ENCODE measurements at regions not wholly inside any gene's neighbourhood (a gene's known extent, or its start where the extent isn't known, plus 50 kb on each side); places are given as distances from the start of the nearest gene placed in this dataset.

GRCh38 chr6:105929626-105930025, 156.5 kb upstream of the PRDM1 start:
- Histone ChIP-seq H3K4me1 (ENCODE audit: control insufficient read depth, insufficient read depth, low read length) (no peaks in the 10 kb centered on the region), H3K27ac (ENCODE audit: low read length) (no peak overlapping the region), H3K27me3 (ENCODE audit: control insufficient read depth, insufficient read depth) (no peaks in the 10 kb centered on the region), H3K9me3 (ENCODE audit: control insufficient read depth, low read length) (no peaks in the 10 kb centered on the region), H3K4me3 (ENCODE audit: low read length) (no peak overlapping the region)
- 81% methylated on average over 1 of the region's 1 CpG for whole genome bisulfite sequencing
- intact Hi-C loops (cut with DNase I): no loop called here
- no peak for ATAC-seq
- DNase-seq: no peak

DNA sequence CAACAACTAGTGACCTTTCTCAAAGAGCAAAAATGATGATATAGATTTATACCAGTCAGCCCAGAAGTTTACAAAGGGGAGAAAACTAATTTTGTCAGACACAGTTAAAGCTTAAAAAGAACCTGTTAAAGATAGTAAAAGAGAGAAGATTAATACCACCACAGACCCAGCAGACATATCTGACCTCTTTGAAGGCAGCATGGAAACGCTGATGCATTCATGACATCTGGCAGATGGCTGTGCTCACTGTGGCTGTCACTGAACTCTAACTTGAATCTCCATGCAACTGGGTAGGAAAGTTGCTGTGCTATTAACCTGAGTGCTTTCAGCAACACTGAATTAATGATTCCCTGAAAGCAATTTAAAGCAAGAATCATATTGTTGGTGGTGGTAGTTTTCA, 159.8 kb upstream of the PRDM1 start:
- H3K27me3 ChIP-seq (ENCODE audit: control insufficient read depth, insufficient read depth): no peaks in the 10 kb centered on the region
- DNase-seq (no peak), ATAC-seq (no peak)
- WGBS: 45% methylated on average over 1 of the region's 1 CpG
- H3K4me1 ChIP-seq (ENCODE audit: control insufficient read depth, insufficient read depth, low read length): no peaks in the 10 kb centered on the region
- intact Hi-C loops (cut with DNase I): no loop called here
- no peak overlapping the region for H3K4me3 ChIP-seq (ENCODE audit: low read length)
- H3K9me3 ChIP-seq (ENCODE audit: control insufficient read depth, low read length): no peaks in the 10 kb centered on the region
- no peak overlapping the region for H3K27ac ChIP-seq (ENCODE audit: low read length)

DNA sequence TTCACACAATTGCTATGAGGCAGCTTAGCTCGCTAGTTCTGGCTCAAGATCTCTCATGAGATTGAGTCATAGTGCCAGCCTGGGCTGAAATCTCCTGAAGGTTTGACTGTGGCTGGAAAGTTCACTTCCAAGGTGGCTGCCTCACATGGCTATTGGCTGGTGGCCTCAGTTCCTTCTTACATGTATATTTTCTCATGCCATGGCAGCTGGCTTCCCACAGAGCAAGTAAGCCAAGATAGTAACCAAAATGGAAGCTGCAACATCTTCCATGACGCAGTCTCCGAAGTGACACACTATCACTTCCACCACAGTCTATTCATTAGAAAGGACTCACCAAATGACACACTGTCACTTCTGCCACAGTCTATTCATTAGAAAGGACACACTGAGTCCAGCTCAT, 160.4 kb upstream of the PRDM1 start:
- Histone ChIP-seq H3K4me3 (ENCODE audit: low read length) (no peak overlapping the region), H3K9me3 (ENCODE audit: control insufficient read depth, low read length) (no peaks in the 10 kb centered on the region), H3K27me3 (ENCODE audit: control insufficient read depth, insufficient read depth) (no peaks in the 10 kb centered on the region), H3K4me1 (ENCODE audit: control insufficient read depth, insufficient read depth, low read length) (no peaks in the 10 kb centered on the region), H3K27ac (ENCODE audit: low read length) (no peak overlapping the region)
- intact Hi-C loops (cut with DNase I): no loop called here
- WGBS: 91% methylated on average over 3 of the region's 3 CpGs
- ATAC-seq (no peak), DNase-seq (no peak)

DNA sequence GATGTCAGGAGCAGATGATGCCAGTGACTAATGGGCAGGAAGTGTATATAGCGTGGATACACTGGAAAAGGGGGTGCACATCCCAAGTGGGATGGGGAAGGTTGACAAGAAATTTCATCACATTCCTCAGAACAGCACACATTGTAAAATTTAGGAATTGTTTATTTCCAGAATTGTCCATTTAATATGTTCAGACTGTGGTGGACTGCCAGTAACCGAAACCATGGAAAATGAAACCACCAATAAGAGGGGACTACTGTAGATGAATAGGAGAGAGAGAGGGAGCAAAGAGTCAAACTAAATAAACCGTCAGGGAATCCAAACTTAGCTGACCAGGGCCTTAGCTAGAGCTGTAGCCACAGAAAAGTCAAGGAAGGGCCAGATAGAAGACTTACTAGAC, 164.4 kb upstream of the PRDM1 start:
- intact Hi-C loops (cut with DNase I): no loop called here
- no peaks in the 10 kb centered on the region for H3K9me3 ChIP-seq (ENCODE audit: control insufficient read depth, low read length)
- H3K27me3 ChIP-seq (ENCODE audit: control insufficient read depth, insufficient read depth): no peaks in the 10 kb centered on the region

DNA sequence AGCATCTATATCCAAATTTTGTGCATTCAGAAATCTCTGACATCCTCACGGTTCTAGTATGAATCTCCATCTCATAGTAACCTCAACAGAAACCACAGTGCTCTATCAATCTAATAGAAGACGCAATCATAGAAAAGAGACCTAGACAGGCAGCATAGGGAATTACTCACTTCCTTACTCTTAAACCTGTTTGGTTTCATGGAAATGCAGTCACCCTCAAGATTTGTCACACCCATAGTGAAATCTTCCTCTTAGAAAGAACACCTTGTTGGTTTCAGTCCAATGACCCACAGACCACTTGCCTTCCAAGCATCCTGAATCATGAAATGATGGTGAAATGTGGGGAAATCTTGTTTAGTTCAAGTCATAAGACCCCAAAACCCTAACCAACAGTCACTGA, 166.1 kb upstream of the PRDM1 start:
- DNase-seq: no peak
- H3K27ac ChIP-seq (ENCODE audit: low read length): no peak overlapping the region
- no peaks in the 10 kb centered on the region for H3K27me3 ChIP-seq (ENCODE audit: control insufficient read depth, insufficient read depth)
- H3K4me1 ChIP-seq (ENCODE audit: control insufficient read depth, insufficient read depth, low read length): no peaks in the 10 kb centered on the region
- no peak for ATAC-seq
- no peak overlapping the region for H3K4me3 ChIP-seq (ENCODE audit: low read length)
- WGBS: 89% methylated on average over 2 of the region's 2 CpGs
- no peaks in the 10 kb centered on the region for H3K9me3 ChIP-seq (ENCODE audit: control insufficient read depth, low read length)
- intact Hi-C loops (cut with DNase I): no loop called here

More for the DNA sequence above, 164.4 kb upstream of the PRDM1 start:
- ATAC-seq (no peak), DNase-seq (no peak)
- Histone ChIP-seq H3K4me3 (ENCODE audit: low read length) (no peak overlapping the region), H3K4me1 (ENCODE audit: control insufficient read depth, insufficient read depth, low read length) (no peaks in the 10 kb centered on the region), H3K27ac (ENCODE audit: low read length) (no peak overlapping the region)
- WGBS: 75% methylated on average over 3 of the region's 3 CpGs

GRCh38 chr6:105917038-105917695, 169.0 kb upstream of the PRDM1 start:
- intact Hi-C loops (cut with DNase I): no loop called here
- Histone ChIP-seq H3K4me3 (ENCODE audit: low read length) (no peak overlapping the region), H3K27me3 (ENCODE audit: control insufficient read depth, insufficient read depth) (no peaks in the 10 kb centered on the region), H3K27ac (ENCODE audit: low read length) (no peak overlapping the region), H3K9me3 (ENCODE audit: control insufficient read depth, low read length) (no peaks in the 10 kb centered on the region), H3K4me1 (ENCODE audit: control insufficient read depth, insufficient read depth, low read length) (no peaks in the 10 kb centered on the region)
- WGBS: 60% methylated on average over 2 of the region's 2 CpGs
- ATAC-seq: no peak
- no peak for DNase-seq

GRCh38 chr6:105911106-105911629, 175.0 kb upstream of the PRDM1 start:
- DNase-seq: no peak
- intact Hi-C loops (cut with DNase I): no loop called here
- H3K4me1 ChIP-seq (ENCODE audit: control insufficient read depth, insufficient read depth, low read length): peaks cover 5% of the 10 kb centered on the region
- no peak overlapping the region for H3K27ac ChIP-seq (ENCODE audit: low read length)
- no peaks in the 10 kb centered on the region for H3K9me3 ChIP-seq (ENCODE audit: control insufficient read depth, low read length)
- 78% methylated on average over 4 of the region's 4 CpGs for WGBS
- H3K27me3 ChIP-seq (ENCODE audit: control insufficient read depth, insufficient read depth): no peaks in the 10 kb centered on the region
- no peak overlapping the region for H3K4me3 ChIP-seq (ENCODE audit: low read length)
- ATAC-seq: peak in 1 of 2 donors; percentile 61

- H3K27ac ChIP-seq (ENCODE audit: low read length): no peak overlapping the region
- DNase-seq: no peak
- no peak overlapping the region for H3K4me3 ChIP-seq (ENCODE audit: low read length)
- H3K9me3 ChIP-seq (ENCODE audit: control insufficient read depth, low read length): no peaks in the 10 kb centered on the region
- no peaks in the 10 kb centered on the region for H3K27me3 ChIP-seq (ENCODE audit: control insufficient read depth, insufficient read depth)
- peak in 1 of 2 donors; percentile 51 for ATAC-seq
- WGBS: 64% methylated on average over 6 of the region's 6 CpGs
- peaks cover 5% of the 10 kb centered on the region for H3K4me1 ChIP-seq (ENCODE audit: control insufficient read depth, insufficient read depth, low read length)
- intact Hi-C loops (cut with DNase I): no loop called here
Measured at GRCh38 chr6:105909106-105909505, 177.0 kb upstream of the PRDM1 start.

GRCh38 chr6:105907991-105908390, 178.1 kb upstream of the PRDM1 start:
- DNase-seq: no peak
- no peak overlapping the region for H3K4me3 ChIP-seq (ENCODE audit: low read length)
- intact Hi-C loops (cut with DNase I): no loop called here
- peaks cover 5% of the 10 kb centered on the region for H3K4me1 ChIP-seq (ENCODE audit: control insufficient read depth, insufficient read depth, low read length)
- no peaks in the 10 kb centered on the region for H3K9me3 ChIP-seq (ENCODE audit: control insufficient read depth, low read length)
- no peak for ATAC-seq
- no peak overlapping the region for H3K27ac ChIP-seq (ENCODE audit: low read length)
- WGBS: 87% methylated on average over 5 of the region's 5 CpGs
- no peaks in the 10 kb centered on the region for H3K27me3 ChIP-seq (ENCODE audit: control insufficient read depth, insufficient read depth)

DNA sequence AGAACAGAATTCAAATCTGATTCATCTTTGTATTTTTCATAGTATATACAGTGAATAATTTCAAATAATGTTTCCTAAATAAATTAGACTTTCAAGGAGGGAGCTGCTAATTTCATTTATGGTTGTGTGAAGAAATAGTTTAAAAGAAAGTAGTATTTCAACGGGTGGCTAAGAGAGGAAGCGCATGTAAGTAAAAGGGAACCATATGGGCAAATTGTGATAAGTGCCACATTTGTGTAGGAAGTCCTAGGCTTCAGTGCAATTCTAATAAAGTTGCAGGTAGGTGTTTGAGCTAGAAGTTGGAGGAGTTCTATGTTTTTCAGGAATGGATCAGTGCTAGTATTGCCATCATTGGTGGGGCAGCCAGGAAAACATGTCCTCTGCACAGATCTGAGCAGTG, 178.8 kb upstream of the PRDM1 start:
- no peak overlapping the region for H3K4me3 ChIP-seq (ENCODE audit: low read length)
- intact Hi-C loops (cut with DNase I): no loop called here
- DNase-seq (no peak), ATAC-seq (no peak)
- H3K9me3 ChIP-seq (ENCODE audit: control insufficient read depth, low read length): no peaks in the 10 kb centered on the region
- peaks cover 5% of the 10 kb centered on the region for H3K4me1 ChIP-seq (ENCODE audit: control insufficient read depth, insufficient read depth, low read length)
- H3K27me3 ChIP-seq (ENCODE audit: control insufficient read depth, insufficient read depth): no peaks in the 10 kb centered on the region
- H3K27ac ChIP-seq (ENCODE audit: low read length): no peak overlapping the region
- 83% methylated on average over 2 of the region's 2 CpGs for WGBS

DNA sequence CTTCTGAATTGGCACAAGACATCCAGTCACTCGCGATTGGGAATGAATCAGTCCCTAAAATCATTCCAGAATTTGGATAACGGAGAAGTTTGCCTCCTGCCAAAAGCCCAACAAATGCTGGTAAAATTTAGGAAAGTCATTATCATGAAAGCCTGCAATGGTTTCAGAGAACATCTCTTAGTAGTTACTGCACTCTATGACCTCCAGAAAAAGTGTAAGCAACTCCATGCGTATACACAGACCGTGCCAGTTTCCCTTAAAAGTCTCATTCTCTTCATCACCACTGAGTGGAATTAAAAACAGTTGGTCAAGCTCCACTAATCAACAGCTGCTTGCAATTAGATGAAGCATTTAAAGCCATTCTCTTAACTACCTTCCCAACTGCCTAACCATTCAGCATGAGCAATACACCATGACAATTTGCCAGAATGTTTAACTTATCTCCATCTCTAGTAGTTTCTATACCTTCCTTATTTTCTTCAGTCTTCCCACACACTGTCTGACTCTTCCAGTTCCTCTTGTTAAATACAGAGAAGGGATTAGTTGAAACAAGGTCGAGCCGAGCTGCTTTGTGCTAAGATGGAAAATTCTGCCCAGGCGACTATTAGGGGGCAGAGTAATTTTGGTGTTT, 183.6 kb upstream of the PRDM1 start:
- Histone ChIP-seq H3K27me3 (ENCODE audit: control insufficient read depth, insufficient read depth) (no peaks in the 10 kb centered on the region), H3K27ac (ENCODE audit: low read length) (no peak overlapping the region), H3K4me1 (ENCODE audit: control insufficient read depth, insufficient read depth, low read length) (no peaks in the 10 kb centered on the region), H3K9me3 (ENCODE audit: control insufficient read depth, low read length) (no peaks in the 10 kb centered on the region), H3K4me3 (ENCODE audit: low read length) (no peak overlapping the region)
- ATAC-seq (peak in 1 of 2 donors; percentile 57), DNase-seq (no peak)
- WGBS: 71% methylated on average over 8 of the region's 8 CpGs
- intact Hi-C loops (cut with DNase I): no loop called here

Data from right cardiac atrium (tissue), 5 donors.